CD4-positive, alpha-beta memory T cell (primary cell): ENCODE measurements at regions not wholly inside any gene's neighbourhood (a gene's known extent, or its start where the extent isn't known, plus 50 kb on each side); places are given as distances from the start of the nearest gene placed in this dataset.

ENCODE experiments used
- CTCF ChIA-PET: fragments of 350-600 bp; sonication (Branson Sonifier 250); formaldehyde crosslinking; loops from one replicate; lab custom pipeline; 2021; ENCODE audit warnings: inconsistent platforms; ENCODE audit not compliant: partially characterized antibody; lab: Charles Lee
- POLR2A ChIA-PET: fragments of 350-600 bp; sonication (Branson Sonifier 250); formaldehyde crosslinking; loops from one replicate; lab custom pipeline; 2021; ENCODE audit not compliant: partially characterized antibody; lab: Charles Lee
- DNase-seq, 5 donors: peaks; one replicate each; pipeline versions ENCODE4 v3.0.0 to v3.0.0-alpha.2; 2020 to 2022; ENCODE audit warnings: mixed read lengths in 1 of 5
- H3K27ac ChIP-seq: one replicate; pipeline ENCODE4 v1.7.0; 2013; ENCODE audit warnings: low read depth, low read length
- H3K27me3 ChIP-seq: 2 replicates; pipeline ENCODE4 v1.7.0; 2013; ENCODE audit warnings: mild to moderate bottlenecking, low read length, moderate library complexity; ENCODE audit not compliant: insufficient read depth
- H3K36me3 ChIP-seq: 2 replicates; pipeline ENCODE4 v1.7.0; 2013; ENCODE audit warnings: mild to moderate bottlenecking, low read length, moderate library complexity; ENCODE audit not compliant: insufficient read depth
- H3K4me1 ChIP-seq: 2 replicates; pipeline ENCODE4 v1.7.0; 2013; ENCODE audit warnings: mild to moderate bottlenecking, low read length, moderate library complexity; ENCODE audit not compliant: insufficient read depth
- H3K4me3 ChIP-seq, 2 donors: one replicate each; pipeline ENCODE4 v1.7.0; 2013; ENCODE audit warnings: low read length in 2 of 2, mild to moderate bottlenecking in 1 of 2
- H3K9me3 ChIP-seq, 2 donors: one replicate each; pipeline ENCODE4 v1.7.0; 2013; ENCODE audit warnings: low read length in 2 of 2, control low read depth in 1 of 2; ENCODE audit not compliant: control insufficient read depth in 1 of 2
- H3K27ac Mint-ChIP-seq, 7 donors: one replicate each; pipeline ENCODE4 v1.8.0; 2020 to 2021; ENCODE audit warnings: mixed read lengths in 7 of 7, mild to moderate bottlenecking in 6 of 7, inconsistent platforms in 3 of 7, moderate library complexity in 3 of 7
- H3K27me3 Mint-ChIP-seq, 2 donors: one replicate each; pipeline ENCODE4 v1.8.0; 2020 to 2021; ENCODE audit warnings: mixed read lengths in 2 of 2
- H3K36me3 Mint-ChIP-seq, 2 donors: one replicate each; pipeline ENCODE4 v1.8.0; 2020 to 2021; ENCODE audit warnings: mixed read lengths in 2 of 2, inconsistent platforms in 1 of 2, mild to moderate bottlenecking in 1 of 2
- H3K4me1 Mint-ChIP-seq, 4 donors: one replicate each; pipeline ENCODE4 v1.8.0; 2020 to 2021; ENCODE audit warnings: mixed read lengths in 4 of 4, mild to moderate bottlenecking in 1 of 4
- H3K4me3 Mint-ChIP-seq, 8 donors: one replicate each; pipeline ENCODE4 v1.8.0; 2020 to 2021; ENCODE audit warnings: mixed read lengths in 8 of 8, mild to moderate bottlenecking in 7 of 8, moderate library complexity in 6 of 8, inconsistent platforms in 3 of 8
- H3K9me3 Mint-ChIP-seq, 8 donors: one replicate each; pipeline ENCODE4 v1.8.0; 2020 to 2021; ENCODE audit warnings: mixed read lengths in 8 of 8, mild to moderate bottlenecking in 5 of 8, inconsistent platforms in 3 of 8, moderate library complexity in 1 of 8
- intact Hi-C: fragments of 100-400 bp; cut with micrococcal nuclease; formaldehyde crosslinking; loops from one replicate; pipeline ENCODE4 v1.15.1; 2023

DNA sequence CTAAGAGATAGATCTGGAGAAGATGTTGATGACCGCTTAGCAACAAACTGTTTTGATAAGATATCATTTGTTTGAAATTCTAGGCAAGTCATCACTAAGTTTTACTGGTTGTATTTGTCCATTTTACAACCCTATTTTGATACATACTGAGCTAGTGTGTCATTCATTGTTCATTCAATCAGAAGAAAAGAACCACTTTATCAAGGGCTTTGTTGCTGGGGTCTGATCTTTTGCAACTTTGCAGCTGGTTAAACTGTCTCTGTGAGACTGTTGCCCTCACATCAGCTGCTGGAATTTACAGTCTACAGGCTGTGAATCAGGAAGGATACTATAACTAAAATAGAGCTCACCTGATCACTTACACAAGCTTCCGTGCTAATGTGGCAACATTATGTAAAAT, 290.5 kb downstream of the RFC3 start:
- Mint-ChIP-seq H3K27ac (no peak overlapping the region), H3K9me3 (peaks cover 0 to 20% (median 6%) of the 10 kb centered on the region in 8 donors), H3K4me3 (no peak overlapping the region), H3K36me3 (no peaks in the 10 kb centered on the region), H3K27me3 (peaks cover 0 to 2% of the 10 kb centered on the region in 2 donors), H3K4me1 (no peaks in the 10 kb centered on the region)
- no peak overlapping the region for H3K27ac ChIP-seq
- H3K9me3 ChIP-seq = no peaks in the 10 kb centered on the region
- DNase-seq = no peak
- H3K27me3 ChIP-seq = no peaks in the 10 kb centered on the region
- no peaks in the 10 kb centered on the region for H3K4me1 ChIP-seq
- H3K36me3 ChIP-seq = no peaks in the 10 kb centered on the region
- intact Hi-C loops = no loop called here
- H3K4me3 ChIP-seq = no peak overlapping the region
- POLR2A ChIA-PET = no interaction called here
- CTCF ChIA-PET = no interaction called here

DNA sequence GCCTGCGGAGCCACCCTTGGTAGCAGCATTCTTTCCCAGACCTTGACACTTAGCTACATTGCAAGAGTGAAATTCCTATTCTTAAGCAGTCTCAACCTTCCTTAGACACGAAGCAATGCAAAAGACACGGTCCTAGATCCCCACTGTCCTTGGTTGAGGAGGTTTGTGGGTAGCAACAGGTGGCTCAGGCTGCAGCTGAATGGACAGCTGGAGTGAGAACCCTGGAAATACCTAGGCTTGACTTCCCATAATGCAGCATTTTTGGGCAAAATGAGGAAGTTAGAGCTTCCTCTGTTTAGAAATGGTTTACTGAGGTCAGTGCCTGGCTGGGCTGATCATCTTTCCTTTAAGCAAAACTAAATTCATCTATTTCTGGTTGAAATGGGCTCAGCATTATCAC, 296.6 kb downstream of the RFC3 start:
- Mint-ChIP-seq H3K4me1 (no peaks in the 10 kb centered on the region), H3K9me3 (peaks cover 0 to 19% (median 4%) of the 10 kb centered on the region in 8 donors), H3K27me3 (peaks cover 0 to 2% of the 10 kb centered on the region in 2 donors), H3K27ac (no peak overlapping the region), H3K4me3 (no peak overlapping the region), H3K36me3 (no peaks in the 10 kb centered on the region)
- Histone ChIP-seq H3K4me3 (no peak overlapping the region), H3K9me3 (no peaks in the 10 kb centered on the region), H3K36me3 (no peaks in the 10 kb centered on the region), H3K4me1 (no peaks in the 10 kb centered on the region), H3K27me3 (no peaks in the 10 kb centered on the region), H3K27ac (no peak overlapping the region)
- no peak for DNase-seq
- ChIA-PET CTCF (no interaction called here), POLR2A (no interaction called here)
- intact Hi-C loops = no loop called here

DNA sequence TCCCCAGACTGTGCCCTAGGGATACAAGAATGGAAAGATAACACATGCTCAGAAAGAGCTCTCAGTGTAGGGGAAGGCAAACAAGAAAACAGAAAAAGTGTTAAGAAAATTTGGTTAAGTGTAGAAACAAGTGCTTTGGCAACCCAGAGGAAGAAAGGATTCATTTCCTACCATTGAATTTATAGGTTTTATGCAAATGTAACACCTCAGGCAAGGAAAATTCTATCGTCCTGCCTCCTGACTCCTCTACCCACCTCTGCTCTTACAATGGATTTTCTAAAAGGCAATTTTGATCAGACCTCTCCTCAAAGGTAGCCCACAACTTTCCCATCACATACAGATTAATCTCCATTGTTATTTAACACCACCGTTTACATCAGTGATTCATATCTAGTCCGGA, 298.7 kb downstream of the RFC3 start:
- no peaks in the 10 kb centered on the region for H3K4me1 Mint-ChIP-seq

DNA sequence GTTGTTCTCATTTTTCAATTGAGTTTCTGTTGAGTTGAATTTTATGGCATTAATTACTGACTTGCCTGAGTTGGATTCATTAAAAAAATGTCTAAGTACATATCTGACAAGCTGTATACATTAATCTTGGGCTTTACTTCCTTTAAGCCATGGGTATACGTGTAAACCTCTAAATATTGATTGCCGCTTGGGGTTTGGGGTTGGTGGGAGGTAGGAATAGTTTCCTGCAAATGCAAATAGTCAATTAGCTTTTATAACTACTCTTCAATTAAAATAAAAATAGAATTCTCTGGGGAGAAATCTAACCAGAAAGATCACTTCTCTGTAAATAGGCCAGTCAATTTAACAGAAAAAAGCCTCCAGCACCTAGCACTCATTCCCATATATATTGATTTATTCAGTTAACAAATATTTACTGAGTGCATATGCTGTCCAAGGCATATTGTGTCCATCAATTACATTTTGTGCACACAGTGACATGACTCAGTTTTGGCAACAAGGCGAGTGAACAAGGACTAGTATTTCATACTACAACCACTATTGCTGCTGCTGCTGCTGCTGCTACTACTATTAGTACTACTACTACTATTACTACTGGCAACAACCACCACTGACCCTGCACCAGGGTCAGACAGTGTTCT, 306.8 kb downstream of the RFC3 start:
- DNase-seq = no peak
- no peak overlapping the region for H3K4me3 ChIP-seq
- H3K4me1 Mint-ChIP-seq = no peaks in the 10 kb centered on the region
- no peaks in the 10 kb centered on the region for H3K9me3 ChIP-seq
- H3K27me3 ChIP-seq = no peaks in the 10 kb centered on the region
- POLR2A ChIA-PET = no interaction called here
- CTCF ChIA-PET = no interaction called here
- no peaks in the 10 kb centered on the region for H3K36me3 Mint-ChIP-seq
- H3K4me1 ChIP-seq = no peaks in the 10 kb centered on the region
- no peaks in the 10 kb centered on the region for H3K36me3 ChIP-seq
- H3K9me3 Mint-ChIP-seq = peaks cover 0 to 6% (median 3%) of the 10 kb centered on the region in 8 donors
- no peaks in the 10 kb centered on the region for H3K27me3 Mint-ChIP-seq
- intact Hi-C loops = no loop called here
- no peak overlapping the region for H3K4me3 Mint-ChIP-seq
- no peak overlapping the region for H3K27ac ChIP-seq
- no peak overlapping the region for H3K27ac Mint-ChIP-seq

More for the DNA sequence above, 298.7 kb downstream of the RFC3 start:
- H3K4me3 Mint-ChIP-seq = no peak overlapping the region
- ChIA-PET CTCF (no interaction called here), POLR2A (no interaction called here)
- H3K36me3 Mint-ChIP-seq = no peaks in the 10 kb centered on the region
- Histone ChIP-seq H3K27me3 (no peaks in the 10 kb centered on the region), H3K9me3 (no peaks in the 10 kb centered on the region), H3K36me3 (no peaks in the 10 kb centered on the region), H3K4me1 (no peaks in the 10 kb centered on the region), H3K4me3 (no peak overlapping the region), H3K27ac (no peak overlapping the region)
- DNase-seq = no peak
- peaks cover 0 to 2% of the 10 kb centered on the region in 2 donors for H3K27me3 Mint-ChIP-seq
- intact Hi-C loops = no loop called here
- H3K9me3 Mint-ChIP-seq = peaks cover 0 to 20% (median 2%) of the 10 kb centered on the region in 8 donors
- no peak overlapping the region for H3K27ac Mint-ChIP-seq

DNA sequence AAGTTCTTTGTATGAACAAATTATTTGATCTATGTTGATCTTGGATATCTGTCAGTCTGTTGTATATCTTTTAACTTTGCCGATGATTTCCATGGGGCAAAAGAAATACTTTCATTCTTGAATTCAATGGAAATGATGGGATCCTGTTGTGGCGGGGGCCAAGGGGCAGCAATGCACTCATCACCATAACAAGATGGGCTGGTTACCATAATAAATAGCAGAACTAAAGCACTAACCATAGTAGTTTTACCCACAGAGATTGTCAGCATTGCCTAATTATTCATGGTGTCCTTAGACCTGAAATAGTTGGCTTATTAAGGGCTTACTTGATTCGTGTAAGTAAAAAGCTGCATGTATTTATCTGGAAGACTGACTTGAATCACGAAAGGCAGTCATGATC, 309.6 kb downstream of the RFC3 start:
- Histone ChIP-seq H3K27me3 (no peaks in the 10 kb centered on the region), H3K4me3 (no peak overlapping the region), H3K4me1 (no peaks in the 10 kb centered on the region), H3K9me3 (no peaks in the 10 kb centered on the region), H3K27ac (no peak overlapping the region), H3K36me3 (no peaks in the 10 kb centered on the region)
- Mint-ChIP-seq H3K4me1 (no peaks in the 10 kb centered on the region), H3K36me3 (no peaks in the 10 kb centered on the region), H3K9me3 (peaks cover 0 to 7% (median 0%) of the 10 kb centered on the region in 8 donors), H3K4me3 (no peak overlapping the region), H3K27me3 (no peaks in the 10 kb centered on the region), H3K27ac (no peak overlapping the region)
- ChIA-PET CTCF (no interaction called here), POLR2A (no interaction called here)
- DNase-seq = no peak
- intact Hi-C loops = no loop called here

DNA sequence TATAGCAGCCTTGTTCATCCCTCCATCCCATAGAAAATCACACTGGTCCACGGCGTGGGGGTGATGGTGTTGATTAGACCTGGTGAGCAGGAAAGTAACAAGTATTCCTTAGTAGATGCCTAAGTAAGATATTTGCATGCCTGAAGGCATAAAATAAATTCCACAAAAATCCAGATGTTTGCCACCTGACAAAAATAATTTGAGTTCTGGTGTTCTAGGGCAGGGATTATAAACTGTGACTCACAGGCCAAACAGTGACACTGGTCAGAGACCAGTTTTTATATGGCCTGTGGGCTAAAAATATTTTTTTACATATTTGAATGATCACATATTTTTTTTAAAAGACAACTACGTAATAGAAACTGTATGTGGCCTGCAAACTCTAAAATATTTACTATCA, 310.7 kb downstream of the RFC3 start:
- H3K4me3 ChIP-seq = no peak overlapping the region
- H3K4me1 ChIP-seq = no peaks in the 10 kb centered on the region
- no peak overlapping the region for H3K4me3 Mint-ChIP-seq
- peaks cover 0 to 7% (median 0%) of the 10 kb centered on the region in 8 donors for H3K9me3 Mint-ChIP-seq
- CTCF ChIA-PET = no interaction called here
- no peaks in the 10 kb centered on the region for H3K36me3 Mint-ChIP-seq
- H3K27me3 Mint-ChIP-seq = no peaks in the 10 kb centered on the region
- no peaks in the 10 kb centered on the region for H3K4me1 Mint-ChIP-seq
- intact Hi-C loops = no loop called here
- no peaks in the 10 kb centered on the region for H3K9me3 ChIP-seq
- H3K27ac Mint-ChIP-seq = no peak overlapping the region
- no peaks in the 10 kb centered on the region for H3K36me3 ChIP-seq
- no peak overlapping the region for H3K27ac ChIP-seq
- POLR2A ChIA-PET = no interaction called here
- H3K27me3 ChIP-seq = no peaks in the 10 kb centered on the region
- DNase-seq = no peak

DNA sequence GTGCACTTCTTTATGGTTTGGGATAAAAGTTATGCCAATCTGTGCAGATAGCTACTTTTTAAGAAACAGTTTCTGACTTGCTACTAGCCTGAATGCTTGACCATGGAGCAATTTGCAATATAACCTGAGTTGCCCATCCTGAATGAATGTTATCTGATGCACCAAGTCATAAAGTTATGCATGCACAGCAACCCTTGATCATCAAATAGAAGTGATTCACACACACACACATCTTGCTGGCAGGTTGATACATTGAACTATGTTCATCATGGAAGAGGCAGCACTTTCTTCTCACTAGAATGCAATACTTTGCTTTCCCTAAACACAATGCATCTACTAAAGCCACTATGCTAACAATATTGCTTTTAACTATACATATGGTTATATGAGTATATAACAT, 311.5 kb downstream of the RFC3 start:
- ChIA-PET POLR2A (no interaction called here), CTCF (no interaction called here)
- DNase-seq = no peak
- Histone ChIP-seq H3K36me3 (no peaks in the 10 kb centered on the region), H3K9me3 (no peaks in the 10 kb centered on the region), H3K27ac (no peak overlapping the region), H3K27me3 (no peaks in the 10 kb centered on the region), H3K4me3 (no peak overlapping the region), H3K4me1 (no peaks in the 10 kb centered on the region)
- Mint-ChIP-seq H3K36me3 (no peaks in the 10 kb centered on the region), H3K4me1 (no peaks in the 10 kb centered on the region), H3K4me3 (no peak overlapping the region), H3K27me3 (no peaks in the 10 kb centered on the region), H3K27ac (no peak overlapping the region), H3K9me3 (peaks cover 0 to 7% (median 0%) of the 10 kb centered on the region in 8 donors)
- intact Hi-C loops = no loop called here

DNA sequence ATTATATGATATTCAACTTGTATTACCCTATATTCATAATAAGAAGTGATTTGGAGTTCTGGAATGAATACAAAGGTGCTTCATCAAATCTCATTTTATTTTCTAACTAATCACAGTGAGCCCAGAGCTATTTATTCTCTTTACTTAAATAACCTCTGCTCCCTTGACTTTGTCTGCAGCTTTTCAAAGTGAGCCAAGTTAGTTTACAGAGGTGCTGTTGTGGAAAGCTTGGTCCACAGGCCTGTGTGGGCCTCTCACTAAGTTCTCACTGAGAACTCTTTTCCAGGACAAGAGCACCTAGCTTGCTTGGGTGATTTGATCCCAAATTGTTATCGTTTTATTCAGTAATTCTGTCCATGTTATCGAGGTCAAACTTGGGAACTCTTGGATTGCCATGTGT, 319.3 kb downstream of the RFC3 start:
- ChIA-PET CTCF (no interaction called here), POLR2A (no interaction called here)
- Histone ChIP-seq H3K27me3 (no peaks in the 10 kb centered on the region), H3K36me3 (no peaks in the 10 kb centered on the region), H3K4me1 (no peaks in the 10 kb centered on the region), H3K4me3 (no peak overlapping the region), H3K27ac (no peak overlapping the region), H3K9me3 (no peaks in the 10 kb centered on the region)
- H3K27me3 Mint-ChIP-seq = peaks cover 0 to 1% of the 10 kb centered on the region in 2 donors
- H3K36me3 Mint-ChIP-seq = no peaks in the 10 kb centered on the region
- H3K4me3 Mint-ChIP-seq = no peak overlapping the region
- intact Hi-C loops = no loop called here
- H3K4me1 Mint-ChIP-seq = no peaks in the 10 kb centered on the region
- H3K27ac Mint-ChIP-seq = no peak overlapping the region
- H3K9me3 Mint-ChIP-seq = peaks cover 0 to 14% (median 4%) of the 10 kb centered on the region in 8 donors
- no peak for DNase-seq
